B cell (primary cell): ENCODE measurements at regions not wholly inside any gene's neighbourhood (a gene's known extent, or its start where the extent isn't known, plus 50 kb on each side); places are given as distances from the start of the nearest gene placed in this dataset.

Experiments used
- ATAC-seq: fragments of 200-7000 bp; cut with Tn5 transposase; one replicate; pipeline ENCODE4 v1.10.0; 2021; ENCODE audit warnings: low read depth, mild to moderate bottlenecking, moderate number of reproducible peaks, moderate library complexity
- CTCF ChIA-PET: fragments of 350-600 bp; sonication (Branson Sonifier 250); formaldehyde crosslinking; loops from one replicate; lab custom pipeline; 2021; ENCODE audit warnings: antibody characterized with exemption, inconsistent platforms; lab: Charles Lee
- POLR2A ChIA-PET: fragments of 350-600 bp; sonication (Branson Sonifier 250); formaldehyde crosslinking; loops from one replicate; lab custom pipeline; 2021; ENCODE audit warnings: antibody characterized with exemption; lab: Charles Lee
- DNase-seq: peaks from one replicate; pipeline ENCODE4 v3.0.0; 2013
- H2AFZ ChIP-seq: 2 replicates; pipeline ENCODE4 v1.6.1; 2012; ENCODE audit warnings: mild to moderate bottlenecking, low read depth, low read length; ENCODE audit not compliant: insufficient read depth, poor library complexity, severe bottlenecking
- H3K27ac ChIP-seq, 2 donors: 1 replicate in 1 of 2; 2 replicates in 1 of 2; pipeline ENCODE4 v1.5.1; 2012 to 2013; ENCODE audit warnings: low read length in 2 of 2, mild to moderate bottlenecking in 2 of 2, moderate library complexity in 1 of 2
- H3K27me3 ChIP-seq, 4 experiments: fragments of 200-600 bp in 1 of 4; sonication (generic) in 1 of 4; replicated peaks in 1 of 4; 1 replicate in 2 of 4; 2 replicates in 2 of 4; pipeline versions ENCODE4 v1.6.1 to v1.7.0; 2013 to 2016; ENCODE audit warnings: low read length in 3 of 4, mild to moderate bottlenecking in 2 of 4, mixed read lengths in 1 of 4, moderate library complexity in 1 of 4; ENCODE audit not compliant: insufficient read depth in 4 of 4, control insufficient read depth in 3 of 4; ENCODE audit errors: control extremely low read depth in 1 of 4
- H3K36me3 ChIP-seq, 2 experiments: replicated peaks in 1 of 2; 1 replicate in 1 of 2; 2 replicates in 1 of 2; pipeline versions ENCODE4 v1.6.1 to v1.7.1; 2013; ENCODE audit warnings: low read length in 1 of 2; ENCODE audit not compliant: insufficient read depth in 2 of 2, control insufficient read depth in 1 of 2; ENCODE audit errors: control extremely low read depth in 1 of 2, extremely low read depth in 1 of 2
- H3K4me1 ChIP-seq, 2 donors: fragments of 200-600 bp in 1 of 2; sonication (generic) in 1 of 2; 1 replicate in 1 of 2; 2 replicates in 1 of 2; pipeline versions ENCODE4 v1.5.1 to v1.6.1; 2013 to 2017; ENCODE audit warnings: low read length in 2 of 2; ENCODE audit not compliant: control insufficient read depth in 2 of 2, insufficient read depth in 2 of 2
- H3K4me2 ChIP-seq: replicated peaks from 2 replicates; pipeline ENCODE3; 2012; ENCODE audit warnings: mild to moderate bottlenecking, low read depth, low read length; ENCODE audit not compliant: poor library complexity, severe bottlenecking
- H3K4me3 ChIP-seq, 5 experiments: fragments of 200-600 bp in 1 of 5; sonication (generic) in 1 of 5; 1 replicate in 3 of 5; 2 replicates in 2 of 5; pipeline versions ENCODE4 v1.5.1 to v1.7.0; 2011 to 2016; ENCODE audit warnings: low read length in 4 of 5, mild to moderate bottlenecking in 4 of 5, low read depth in 2 of 5, control low read depth in 1 of 5, moderate library complexity in 1 of 5; ENCODE audit not compliant: insufficient read depth in 1 of 5; ENCODE audit errors: control extremely low read depth in 1 of 5, extremely low read depth in 1 of 5
- H3K79me2 ChIP-seq: fragments of 200-600 bp; sonication (generic); one replicate; pipeline ENCODE4 v1.6.0; 2016; ENCODE audit warnings: low read length; ENCODE audit not compliant: control insufficient read depth, insufficient read depth
- H3K9ac ChIP-seq: fragments of 200-600 bp; sonication (generic); 2 replicates; pipeline ENCODE4 v1.6.1; 2017; ENCODE audit warnings: mild to moderate bottlenecking, low read length, moderate library complexity
- H3K9me3 ChIP-seq, 3 donors: one replicate each; pipeline versions ENCODE4 v1.6.1 to v1.7.1; 2013; ENCODE audit warnings: low read length in 2 of 3; ENCODE audit not compliant: control insufficient read depth in 2 of 3, insufficient read depth in 1 of 3; ENCODE audit errors: control extremely low read depth in 1 of 3
- H4K20me1 ChIP-seq: 2 replicates; pipeline ENCODE4 v1.6.0; 2012; ENCODE audit warnings: mild to moderate bottlenecking, low read length; ENCODE audit not compliant: insufficient read depth, control insufficient read depth, poor library complexity, severe bottlenecking
- H3K27ac Mint-ChIP-seq: one replicate; pipeline ENCODE4 v1.8.0; 2021; ENCODE audit warnings: mixed read lengths
- H3K27me3 Mint-ChIP-seq: one replicate; pipeline ENCODE4 v1.8.0; 2021; ENCODE audit warnings: mixed read lengths
- H3K4me1 Mint-ChIP-seq: one replicate; pipeline ENCODE4 v1.8.0; 2021; ENCODE audit warnings: mixed read lengths
- H3K4me3 Mint-ChIP-seq: one replicate; pipeline ENCODE4 v1.8.0; 2021; ENCODE audit warnings: mixed read lengths
- H3K9me3 Mint-ChIP-seq: one replicate; pipeline ENCODE4 v1.8.0; 2022; ENCODE audit warnings: mixed read lengths; ENCODE audit not compliant: insufficient read depth
- EZH2 ChIP-seq: IDR thresholded peaks from 2 replicates; pipeline ENCODE4 v1.6.1; 2012; ENCODE audit warnings: borderline replicate concordance, low read depth, mild to moderate bottlenecking, moderate library complexity, low read length; ENCODE audit not compliant: insufficient read depth, poor library complexity, severe bottlenecking
- WGBS: methylation state at CpG from one replicate; pipeline ENCODE4 v1.1.5; 2013; ENCODE audit warnings: missing lambda C conversion rate; ENCODE audit not compliant: insufficient coverage; 5-methylcytosine and 5-hydroxymethylcytosine counted together
- intact Hi-C: fragments of 100-400 bp; cut with micrococcal nuclease; formaldehyde crosslinking; loops from one replicate; pipeline ENCODE4 v1.10.0; 2022
- TF ChIP-seq, protein P1 (sequence below): fragments of 200-600 bp; IDR thresholded peaks from one replicate; pipeline ENCODE4 v1.8.0; 2022; ENCODE audit warnings: antibody characterized with exemption, mild to moderate bottlenecking

GRCh38 chr7:133201470-133201869 is 51.4 kb upstream of the EXOC4 start:
- Histone ChIP-seq H3K4me3 (no peak overlapping the region), H3K4me1 (no peaks in the 10 kb centered on the region), H3K9ac (no peak overlapping the region), H3K9me3 (no peaks in the 10 kb centered on the region), H2AFZ (no peak overlapping the region), H3K27ac (no peak overlapping the region), H4K20me1 (no peaks in the 10 kb centered on the region), H3K4me2 (no peak overlapping the region), H3K36me3 (no peaks in the 10 kb centered on the region), H3K27me3 (peaks cover 0 to 1% (median 0%) of the 10 kb centered on the region in 4 experiments), H3K79me2 (no peaks in the 10 kb centered on the region)
- no peak overlapping the region for H3K4me3 Mint-ChIP-seq
- H3K4me1 Mint-ChIP-seq, result no peaks in the 10 kb centered on the region
- H3K9me3 Mint-ChIP-seq, result no peaks in the 10 kb centered on the region
- intact Hi-C loops, result no loop called here
- CTCF ChIA-PET, result no interaction called here
- POLR2A ChIA-PET, result no interaction called here
- TF ChIP-seq EZH2, result no peak
- TF ChIP-seq, protein P1, sequence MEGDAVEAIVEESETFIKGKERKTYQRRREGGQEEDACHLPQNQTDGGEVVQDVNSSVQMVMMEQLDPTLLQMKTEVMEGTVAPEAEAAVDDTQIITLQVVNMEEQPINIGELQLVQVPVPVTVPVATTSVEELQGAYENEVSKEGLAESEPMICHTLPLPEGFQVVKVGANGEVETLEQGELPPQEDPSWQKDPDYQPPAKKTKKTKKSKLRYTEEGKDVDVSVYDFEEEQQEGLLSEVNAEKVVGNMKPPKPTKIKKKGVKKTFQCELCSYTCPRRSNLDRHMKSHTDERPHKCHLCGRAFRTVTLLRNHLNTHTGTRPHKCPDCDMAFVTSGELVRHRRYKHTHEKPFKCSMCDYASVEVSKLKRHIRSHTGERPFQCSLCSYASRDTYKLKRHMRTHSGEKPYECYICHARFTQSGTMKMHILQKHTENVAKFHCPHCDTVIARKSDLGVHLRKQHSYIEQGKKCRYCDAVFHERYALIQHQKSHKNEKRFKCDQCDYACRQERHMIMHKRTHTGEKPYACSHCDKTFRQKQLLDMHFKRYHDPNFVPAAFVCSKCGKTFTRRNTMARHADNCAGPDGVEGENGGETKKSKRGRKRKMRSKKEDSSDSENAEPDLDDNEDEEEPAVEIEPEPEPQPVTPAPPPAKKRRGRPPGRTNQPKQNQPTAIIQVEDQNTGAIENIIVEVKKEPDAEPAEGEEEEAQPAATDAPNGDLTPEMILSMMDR, result no peak
- no CpG with 5 or more reads among the region's 1 CpG for WGBS
- no peak for ATAC-seq
- H3K27ac Mint-ChIP-seq, result no peak overlapping the region
- H3K27me3 Mint-ChIP-seq, result peaks cover 8% of the 10 kb centered on the region
- DNase-seq, result no peak

- H3K27me3 ChIP-seq, result no peaks in the 10 kb centered on the region
- DNase-seq (no peak), ATAC-seq (no peak)
- no peak for TF ChIP-seq EZH2
- Mint-ChIP-seq H3K4me1 (no peaks in the 10 kb centered on the region), H3K27me3 (peaks cover 4% of the 10 kb centered on the region), H3K9me3 (no peaks in the 10 kb centered on the region), H3K27ac (no peak overlapping the region), H3K4me3 (no peak overlapping the region)
- ChIA-PET CTCF (no interaction called here), POLR2A (no interaction called here)
- H3K9ac ChIP-seq, result no peak overlapping the region
- H3K9me3 ChIP-seq, result no peaks in the 10 kb centered on the region
- intact Hi-C loops, result no loop called here
- H3K79me2 ChIP-seq, result no peaks in the 10 kb centered on the region
- H4K20me1 ChIP-seq, result no peaks in the 10 kb centered on the region
- no peak overlapping the region for H3K4me2 ChIP-seq
- no peaks in the 10 kb centered on the region for H3K36me3 ChIP-seq
- no peaks in the 10 kb centered on the region for H3K4me1 ChIP-seq
- no peak overlapping the region for H2AFZ ChIP-seq
- no peak overlapping the region for H3K27ac ChIP-seq
- no peak overlapping the region for H3K4me3 ChIP-seq
- WGBS, result 100% methylated on average over 1 of the region's 1 CpG
Observed at GRCh38 chr7:133202942-133203341, 49.9 kb upstream of the EXOC4 start.
